ENCODE measurements at regions not wholly inside any gene's neighbourhood (a gene's known extent, or its start where the extent isn't known, plus 50 kb on each side); places are given as distances from the start of the nearest gene placed in this dataset.

GRCh38 chr5:155926031-155926430 is 400.9 kb upstream of the SGCD start:
- TF ChIP-seq CTCF (IDR thresholded peaks at IDR 0.05; ENCODE audit: insufficient read depth, low read length, severe bottlenecking), result no peak
- no peak for FAIRE-seq
- no peaks in the 10 kb centered on the region for H3K36me3 ChIP-seq (ENCODE audit: control insufficient read depth, insufficient read depth, low read length)

GRCh38 chr5:155926766-155927165 is 400.2 kb upstream of the SGCD start:
- no peak for TF ChIP-seq CTCF (IDR thresholded peaks at IDR 0.05; ENCODE audit: insufficient read depth, low read length, severe bottlenecking)
- DNase-seq (ENCODE audit: low read depth) (no peak), FAIRE-seq (no peak)
- Histone ChIP-seq H3K36me3 (ENCODE audit: control insufficient read depth, insufficient read depth, low read length) (no peaks in the 10 kb centered on the region), H3K4me3 (ENCODE audit: low read depth, low read length) (no peak overlapping the region), H3K27me3 (ENCODE audit: control insufficient read depth, insufficient read depth, low read length) (no peaks in the 10 kb centered on the region)

More at GRCh38 chr5:155926031-155926430, 400.9 kb upstream of the SGCD start:
- DNase-seq (ENCODE audit: low read depth), result no peak
- Histone ChIP-seq H3K27me3 (ENCODE audit: control insufficient read depth, insufficient read depth, low read length) (no peaks in the 10 kb centered on the region), H3K4me3 (ENCODE audit: low read depth, low read length) (no peak overlapping the region)

GRCh38 chr5:155929112-155929511 is 397.9 kb upstream of the SGCD start:
- no peak for FAIRE-seq

GRCh38 chr5:155934964-155935363 is 392.0 kb upstream of the SGCD start:
- TF ChIP-seq CTCF (IDR thresholded peaks at IDR 0.05; ENCODE audit: insufficient read depth, low read length, severe bottlenecking), result no peak
- FAIRE-seq (no peak), DNase-seq (ENCODE audit: low read depth) (no peak)
- no peak overlapping the region for H3K4me3 ChIP-seq (ENCODE audit: low read depth, low read length)
- no peaks in the 10 kb centered on the region for H3K36me3 ChIP-seq (ENCODE audit: control insufficient read depth, insufficient read depth, low read length)
- no peaks in the 10 kb centered on the region for H3K27me3 ChIP-seq (ENCODE audit: control insufficient read depth, insufficient read depth, low read length)

More at GRCh38 chr5:155929112-155929511, 397.9 kb upstream of the SGCD start:
- DNase-seq (ENCODE audit: low read depth), result no peak
- TF ChIP-seq CTCF (IDR thresholded peaks at IDR 0.05; ENCODE audit: insufficient read depth, low read length, severe bottlenecking), result no peak
- no peak overlapping the region for H3K4me3 ChIP-seq (ENCODE audit: low read depth, low read length)
- H3K36me3 ChIP-seq (ENCODE audit: control insufficient read depth, insufficient read depth, low read length), result no peaks in the 10 kb centered on the region
- no peaks in the 10 kb centered on the region for H3K27me3 ChIP-seq (ENCODE audit: control insufficient read depth, insufficient read depth, low read length)

- FAIRE-seq (no peak), DNase-seq (ENCODE audit: low read depth) (no peak)
- Histone ChIP-seq H3K27me3 (ENCODE audit: control insufficient read depth, insufficient read depth, low read length) (no peaks in the 10 kb centered on the region), H3K36me3 (ENCODE audit: control insufficient read depth, insufficient read depth, low read length) (no peaks in the 10 kb centered on the region), H3K4me3 (ENCODE audit: low read depth, low read length) (no peak overlapping the region)
- no peak for TF ChIP-seq CTCF (IDR thresholded peaks at IDR 0.05; ENCODE audit: insufficient read depth, low read length, severe bottlenecking)
Observed at GRCh38 chr5:155935723-155936122, 391.2 kb upstream of the SGCD start.

Data from bronchial epithelial cell (primary cell).